ENCODE measurements at regions not wholly inside any gene's neighbourhood (a gene's known extent, or its start where the extent isn't known, plus 50 kb on each side); places are given as distances from the start of the nearest gene placed in this dataset.
A peak's percentile ranks its signal among the peaks of the same experiment; 100 is the strongest.
"Not testable (repeated sequence)": the region's sequence is repeated elsewhere in the genome, so short reads cannot be mapped to it uniquely, and the experiment has no call there.

DNA sequence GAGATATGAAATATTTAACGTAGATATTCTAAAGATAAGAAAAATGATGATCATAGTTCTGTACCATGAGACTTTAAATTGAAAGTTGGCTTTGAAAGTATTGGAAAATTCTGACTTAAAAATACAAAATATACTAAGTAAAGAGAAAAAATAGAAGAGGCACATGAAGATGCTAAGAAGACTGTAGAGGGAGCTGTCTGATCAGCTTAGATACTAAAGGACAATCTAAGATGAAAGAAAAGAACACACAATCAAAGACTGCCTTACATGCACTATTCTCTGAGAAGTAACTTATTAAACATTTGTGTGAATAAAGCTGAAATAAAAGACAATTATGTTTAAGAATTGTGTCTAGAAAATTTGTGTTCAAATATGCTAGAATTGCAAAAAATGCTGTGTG lies 55.1 kb downstream of the RBMXL2 start:
- FAIRE-seq (no peak), DNase-seq (ENCODE audit: low spot score) (no peak)

DNA sequence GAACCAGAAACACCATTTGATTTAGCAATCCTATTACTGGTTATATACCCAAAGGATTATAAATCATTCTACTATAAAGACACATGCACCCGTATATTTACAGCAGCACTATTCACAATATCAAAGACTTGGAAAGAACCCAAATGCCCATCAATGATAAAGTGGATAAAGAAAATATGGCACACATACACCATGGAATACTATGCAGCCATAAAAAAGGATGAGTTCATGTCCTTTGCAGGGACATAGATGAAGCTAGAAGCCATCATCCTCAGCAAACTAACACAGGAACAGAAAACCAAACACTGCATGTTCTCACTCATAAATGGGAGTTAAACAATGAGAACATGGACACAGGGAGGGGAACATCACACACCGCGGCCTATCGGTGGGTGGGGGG lies 61.3 kb downstream of the RBMXL2 start:
- not testable (repeated sequence) for DNase-seq (ENCODE audit: low spot score); FAIRE-seq

DNA sequence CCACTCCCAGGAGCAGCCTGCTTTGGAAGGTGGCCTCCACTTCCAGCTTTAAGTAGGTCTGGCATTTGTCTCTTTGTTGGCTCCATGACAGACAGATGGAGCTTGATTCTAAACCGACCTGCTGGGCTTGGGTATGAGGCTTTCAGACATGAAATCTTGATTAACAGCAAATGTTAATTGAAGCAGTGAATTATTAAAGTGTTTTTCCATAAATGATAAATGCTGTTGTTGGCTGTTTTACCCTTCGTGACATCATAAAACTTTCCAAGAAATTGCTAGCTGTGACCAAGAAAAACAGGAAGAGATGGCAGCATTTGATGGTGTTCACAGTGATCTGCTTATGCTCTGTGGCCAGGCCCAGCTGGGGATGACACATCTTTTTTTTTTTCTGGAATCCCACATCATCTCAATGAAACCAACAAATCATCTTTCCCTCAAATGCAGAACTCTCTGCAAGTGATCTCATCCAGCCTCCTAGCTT lies 66.1 kb downstream of the RBMXL2 start:
- FAIRE-seq (no peak), DNase-seq (ENCODE audit: low spot score) (peak; percentile 6)

DNA sequence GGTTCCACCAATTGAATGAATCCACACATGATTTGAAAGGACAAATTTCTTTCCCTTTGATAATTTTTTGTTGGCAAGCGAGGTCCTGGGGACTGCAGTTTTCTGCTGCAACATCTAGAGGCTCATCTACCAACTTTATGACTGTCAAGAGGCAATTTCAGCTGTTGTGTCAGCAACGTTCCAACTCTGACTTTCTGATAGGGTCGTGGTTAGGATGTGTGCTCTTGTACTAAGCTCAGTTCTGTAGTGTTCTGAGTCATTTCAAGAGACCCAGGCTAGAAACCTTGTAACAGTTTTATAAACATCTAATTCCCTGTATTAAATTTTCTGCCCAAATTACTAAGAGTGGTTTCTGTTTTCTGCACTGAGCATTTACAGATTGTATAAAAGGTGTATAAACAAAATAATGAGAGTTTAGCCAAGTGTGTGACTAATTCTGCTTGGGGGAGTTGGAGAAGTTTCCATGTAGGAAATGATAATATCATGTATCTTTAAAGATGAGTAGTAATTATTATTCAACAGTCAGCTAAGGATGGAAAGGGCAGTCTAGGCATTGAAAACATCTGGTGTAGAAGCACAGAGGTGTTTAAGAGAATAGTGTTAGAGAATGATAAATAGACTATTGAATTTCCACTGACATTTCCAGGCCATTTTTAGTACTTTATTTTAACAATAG lies 72.2 kb downstream of the RBMXL2 start:
- no peak for FAIRE-seq
- no peak for DNase-seq (ENCODE audit: low spot score)

DNA sequence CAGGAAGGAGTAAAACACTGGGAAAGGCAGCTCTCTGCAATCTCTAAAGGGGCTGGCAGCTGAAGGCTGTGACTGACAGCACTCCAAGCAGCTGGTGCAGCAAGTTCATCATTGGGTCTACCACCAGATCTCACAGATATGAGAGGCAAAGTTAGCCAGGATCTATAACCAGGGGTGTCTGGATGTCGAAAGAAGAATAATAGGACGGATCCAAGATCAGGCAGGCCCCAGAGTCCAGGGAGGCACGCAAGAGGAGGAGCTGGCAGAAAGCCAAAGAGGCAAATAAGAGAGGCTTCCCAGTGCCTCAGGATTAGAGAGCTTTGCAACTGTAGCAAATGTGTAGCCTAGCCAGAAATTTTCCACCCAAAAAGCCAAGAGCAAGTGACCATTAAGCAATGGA lies 77.1 kb downstream of the RBMXL2 start:
- no peak for DNase-seq (ENCODE audit: low spot score)
- no peak for FAIRE-seq

DNA sequence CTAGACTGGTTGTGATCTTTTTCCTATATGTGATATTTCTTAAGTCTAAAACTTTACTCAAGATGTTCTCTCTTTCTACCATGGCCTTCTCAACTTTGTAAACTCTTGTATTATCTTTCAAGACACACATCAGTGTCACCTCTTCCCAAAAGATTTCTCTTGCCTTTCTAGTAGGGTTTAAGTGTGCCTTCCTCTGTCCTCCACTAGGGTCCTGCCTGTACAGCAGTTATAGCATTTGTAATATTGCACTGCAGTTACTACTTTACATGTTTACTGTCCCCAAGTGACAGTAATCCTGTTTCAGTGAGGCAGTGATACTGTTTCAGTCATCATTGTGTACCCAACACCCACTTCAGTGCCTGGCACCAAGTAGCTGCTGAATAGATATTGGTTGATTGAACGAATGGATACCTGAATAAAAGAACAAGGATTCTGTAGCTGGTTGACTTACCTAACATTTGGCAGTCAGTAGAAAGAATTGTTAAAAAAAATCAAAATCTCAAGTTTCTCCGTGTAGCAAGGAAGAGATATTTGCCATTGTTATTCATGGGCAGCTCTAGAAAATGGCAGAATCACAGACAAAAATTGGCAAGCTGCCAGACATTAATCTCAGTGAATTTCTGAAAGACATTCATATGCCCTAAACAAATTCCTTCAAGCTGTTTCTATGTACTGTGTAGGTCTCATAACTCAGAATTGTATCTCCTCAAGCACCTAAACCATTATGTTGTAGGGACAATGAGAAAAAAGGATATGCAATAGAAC lies 79.4 kb downstream of the RBMXL2 start:
- no peak for FAIRE-seq
- no peak for DNase-seq (ENCODE audit: low spot score)

DNA sequence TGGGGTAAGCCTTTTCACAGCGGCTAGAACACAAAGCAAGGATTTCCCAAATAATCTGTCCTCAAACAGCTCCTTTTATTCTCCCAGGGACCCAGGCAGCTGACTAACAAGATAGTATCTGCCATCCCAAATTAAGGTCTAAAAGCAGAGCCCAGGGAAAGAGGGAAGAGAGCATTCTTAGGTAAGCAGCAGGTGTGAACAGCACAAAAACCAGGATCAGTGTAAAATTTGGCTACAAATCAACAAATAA lies 79.9 kb downstream of the RBMXL2 start:
- FAIRE-seq = no peak

DNA sequence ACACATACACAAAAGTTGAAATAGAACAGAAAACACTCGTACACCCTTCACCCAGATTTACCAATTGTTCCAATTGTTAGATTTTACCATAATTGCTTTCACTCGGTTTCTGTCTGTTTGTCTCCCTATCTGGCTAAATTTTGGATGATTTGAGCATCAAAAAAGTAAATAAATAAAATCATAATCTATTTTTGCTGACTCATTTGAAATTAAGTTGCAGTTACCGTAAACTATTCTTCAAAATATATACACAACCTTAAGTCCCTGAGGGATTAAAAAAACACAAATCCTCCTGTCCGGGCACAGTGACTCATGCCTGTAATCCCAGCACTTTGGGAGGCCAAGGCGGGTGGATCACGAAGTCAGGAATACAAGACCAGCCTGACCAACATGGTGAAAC lies 81.3 kb upstream of the SYT9 start:
- DNase-seq (ENCODE audit: low spot score) = no peak
- no peak for FAIRE-seq

More for the DNA sequence above, 79.9 kb downstream of the RBMXL2 start:
- no peak for DNase-seq (ENCODE audit: low spot score)

DNA sequence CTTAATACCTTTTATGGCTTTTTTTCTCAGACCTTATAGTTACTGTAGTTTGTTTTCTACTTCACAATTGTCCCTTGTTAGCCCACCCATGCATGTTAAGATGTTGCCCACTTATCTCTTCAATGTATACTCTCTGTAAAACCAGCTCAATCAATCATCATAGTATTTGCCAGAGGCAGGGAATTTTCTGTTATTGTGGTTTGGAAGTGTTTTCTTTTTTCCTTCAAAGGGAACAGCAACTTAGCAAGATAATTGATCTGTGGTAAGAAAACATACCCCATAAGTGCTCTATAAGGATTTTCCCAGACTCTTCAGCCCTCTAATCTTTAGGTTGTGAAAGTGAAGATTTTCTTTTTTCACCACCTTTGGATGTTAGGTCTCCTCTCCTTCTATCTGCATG lies 76.7 kb upstream of the SYT9 start:
- FAIRE-seq = no peak
- DNase-seq (ENCODE audit: low spot score) = no peak

DNA sequence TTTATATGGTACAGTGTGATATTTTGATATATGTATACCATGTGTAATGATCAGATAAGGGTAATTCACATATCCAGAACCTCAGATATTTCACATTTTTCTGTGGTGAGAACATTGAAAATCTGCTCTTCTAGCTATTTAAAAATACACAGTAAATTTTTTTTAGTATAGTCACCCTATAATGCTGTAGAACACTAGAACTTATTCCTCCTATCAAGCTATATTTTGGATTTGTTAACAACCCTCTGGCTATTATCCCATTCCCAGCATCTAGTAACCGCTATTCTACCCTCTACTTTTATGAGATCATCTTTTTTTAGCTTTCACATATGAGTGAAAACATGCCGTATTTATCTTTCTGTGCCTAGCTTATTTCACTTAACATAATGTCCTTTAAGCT lies 65.5 kb upstream of the SYT9 start:
- FAIRE-seq (no peak), DNase-seq (ENCODE audit: low spot score) (no peak)

DNA sequence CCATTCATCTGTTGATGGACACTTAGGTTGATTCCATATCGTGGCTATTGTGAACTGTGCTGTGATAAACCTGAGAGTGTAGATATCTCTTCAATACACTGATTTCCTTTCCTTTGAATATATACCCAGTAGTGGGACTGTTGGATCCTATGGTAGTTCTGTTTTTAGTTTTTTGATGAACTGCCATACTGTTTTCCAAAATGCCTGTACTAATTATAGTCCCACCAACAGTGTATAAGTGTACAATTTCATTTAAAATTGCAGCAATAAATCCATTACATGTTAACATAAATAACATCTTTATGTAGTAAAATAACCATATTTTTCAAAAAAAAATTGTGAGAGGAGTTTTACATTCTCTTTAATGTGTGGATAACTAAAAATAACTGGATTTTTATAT lies 65.0 kb upstream of the SYT9 start:
- DNase-seq (ENCODE audit: low spot score) (no peak), FAIRE-seq (no peak)

DNA sequence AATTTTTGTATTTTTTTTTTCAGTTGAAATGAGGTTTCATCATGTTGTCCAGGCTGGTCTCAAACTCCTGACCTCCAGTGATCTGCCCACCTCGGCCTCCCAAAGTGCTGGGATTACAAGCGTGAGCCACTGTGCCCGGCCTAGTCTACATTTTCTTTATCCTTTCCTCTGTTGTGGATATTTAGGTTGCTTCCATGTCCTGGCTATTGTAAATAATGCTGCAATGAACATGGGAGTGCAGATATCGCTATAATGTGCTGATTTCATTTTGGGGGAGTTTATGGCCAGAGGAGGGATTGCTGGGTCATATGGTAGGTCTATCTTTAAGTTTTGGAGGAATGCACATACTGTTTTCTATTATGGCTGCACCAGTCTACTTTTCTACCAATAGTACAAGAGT lies 58.9 kb upstream of the SYT9 start:
- not testable (repeated sequence) for FAIRE-seq

DNA sequence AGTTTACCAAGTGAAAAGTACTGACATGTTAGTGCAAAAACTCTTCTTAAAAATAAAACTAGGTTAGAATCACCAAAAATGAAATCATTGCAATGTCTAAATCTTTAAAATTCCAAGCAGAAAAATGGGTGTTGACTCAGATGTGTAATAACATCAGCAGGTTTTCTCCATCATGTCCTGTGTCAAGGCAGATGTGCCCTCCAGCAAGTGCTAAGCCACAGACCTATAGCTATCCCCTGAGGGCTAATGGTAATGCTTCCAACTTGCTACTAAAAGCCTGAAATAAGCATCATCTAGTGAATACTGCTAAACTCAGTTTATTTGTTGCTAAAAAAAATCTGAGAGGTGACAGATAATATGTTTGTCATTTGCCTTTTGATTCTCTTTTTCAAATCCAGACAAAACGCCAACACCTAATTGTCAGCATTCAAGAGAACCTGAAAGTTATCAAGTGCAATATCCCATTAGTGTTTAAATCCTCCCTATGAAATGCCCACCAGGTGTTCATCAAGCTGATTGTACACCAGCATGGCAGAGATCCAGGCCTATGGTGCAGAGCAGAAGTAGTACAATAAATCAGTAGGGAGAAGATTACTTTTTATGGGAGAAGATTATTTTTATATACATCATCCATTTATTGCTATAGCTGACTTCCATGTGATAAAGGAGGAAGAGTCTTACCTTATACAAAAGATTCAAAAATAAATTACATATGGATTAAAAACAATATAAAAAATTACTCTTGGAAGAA lies 55.1 kb upstream of the SYT9 start:
- no peak for FAIRE-seq

More for the DNA sequence above, 58.9 kb upstream of the SYT9 start:
- not testable (repeated sequence) for DNase-seq (ENCODE audit: low spot score)

DNA sequence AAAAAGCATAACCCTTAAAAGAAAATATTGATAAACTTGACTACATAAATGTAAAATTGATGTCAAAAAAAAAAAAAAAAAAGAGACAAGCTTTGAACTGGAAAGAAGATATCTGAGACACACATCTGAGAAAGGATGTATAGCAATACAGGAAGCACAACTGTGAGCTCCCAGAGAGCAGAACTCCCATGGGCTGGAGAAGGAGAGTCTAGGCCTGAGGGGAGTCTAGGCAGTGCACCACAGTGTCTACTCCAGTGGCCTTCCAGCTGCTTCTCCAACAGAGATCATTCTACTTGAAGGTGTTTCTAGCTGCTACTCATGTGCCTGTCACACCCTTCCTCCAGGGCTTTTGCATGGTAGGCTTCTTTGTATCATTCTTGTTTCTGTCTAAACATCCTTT lies 54.2 kb upstream of the SYT9 start:
- no peak for DNase-seq (ENCODE audit: low spot score)
- no peak for FAIRE-seq

More for the DNA sequence above, 55.1 kb upstream of the SYT9 start:
- no peak for DNase-seq (ENCODE audit: low spot score)

All from urothelium cell line (cell line).